ENCODE measurements at regions not wholly inside any gene's neighbourhood (a gene's known extent, or its start where the extent isn't known, plus 50 kb on each side); places are given as distances from the start of the nearest gene placed in this dataset.

GRCh38 chr1:2917284-2917683 is 104.0 kb upstream of the ACTRT2 start:
- Histone ChIP-seq H3K79me2 (ENCODE audit: insufficient read depth, low read depth, low read length) (no peaks in the 10 kb centered on the region), H3K9me3 (ENCODE audit: low read length) (no peaks in the 10 kb centered on the region), H4K20me1 (ENCODE audit: insufficient read depth, low read length) (no peaks in the 10 kb centered on the region), H3K4me1 (ENCODE audit: insufficient read depth, low read length, poor library complexity, severe bottlenecking) (no peaks in the 10 kb centered on the region), H3K36me3 (ENCODE audit: insufficient read depth, low read length) (no peaks in the 10 kb centered on the region), H3K4me2 (ENCODE audit: low read length) (no peak overlapping the region), H3K9me2 (ENCODE audit: insufficient read depth, low read length) (no peaks in the 10 kb centered on the region), H3K4me3 (ENCODE audit: low read depth, low read length, poor library complexity, severe bottlenecking) (no peak overlapping the region), H3K27ac (ENCODE audit: low read depth, low read length, poor library complexity, severe bottlenecking) (no peak overlapping the region), H2AFZ (ENCODE audit: low read length) (no peak overlapping the region)
- POLR2A ChIA-PET: no interaction called here
- intact Hi-C loops (cut with micrococcal nuclease; ENCODE audit: unreplicated experiment): no loop called here
- no TSS peak for BruUV-seq (replicated peaks)
- CTCF ChIA-PET (ENCODE audit: unreplicated experiment): no interaction called here
- DNase-seq (ENCODE audit: low spot score): no peak
- TF ChIP-seq, protein P1, sequence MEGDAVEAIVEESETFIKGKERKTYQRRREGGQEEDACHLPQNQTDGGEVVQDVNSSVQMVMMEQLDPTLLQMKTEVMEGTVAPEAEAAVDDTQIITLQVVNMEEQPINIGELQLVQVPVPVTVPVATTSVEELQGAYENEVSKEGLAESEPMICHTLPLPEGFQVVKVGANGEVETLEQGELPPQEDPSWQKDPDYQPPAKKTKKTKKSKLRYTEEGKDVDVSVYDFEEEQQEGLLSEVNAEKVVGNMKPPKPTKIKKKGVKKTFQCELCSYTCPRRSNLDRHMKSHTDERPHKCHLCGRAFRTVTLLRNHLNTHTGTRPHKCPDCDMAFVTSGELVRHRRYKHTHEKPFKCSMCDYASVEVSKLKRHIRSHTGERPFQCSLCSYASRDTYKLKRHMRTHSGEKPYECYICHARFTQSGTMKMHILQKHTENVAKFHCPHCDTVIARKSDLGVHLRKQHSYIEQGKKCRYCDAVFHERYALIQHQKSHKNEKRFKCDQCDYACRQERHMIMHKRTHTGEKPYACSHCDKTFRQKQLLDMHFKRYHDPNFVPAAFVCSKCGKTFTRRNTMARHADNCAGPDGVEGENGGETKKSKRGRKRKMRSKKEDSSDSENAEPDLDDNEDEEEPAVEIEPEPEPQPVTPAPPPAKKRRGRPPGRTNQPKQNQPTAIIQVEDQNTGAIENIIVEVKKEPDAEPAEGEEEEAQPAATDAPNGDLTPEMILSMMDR (conservative IDR thresholded peaks at IDR 0.05; ENCODE audit: low read length): no peak
- no peak for TF ChIP-seq EZH2phosphoT487 (IDR thresholded peaks at IDR 0.05; ENCODE audit: borderline replicate concordance, low read depth, low read length)

DNA sequence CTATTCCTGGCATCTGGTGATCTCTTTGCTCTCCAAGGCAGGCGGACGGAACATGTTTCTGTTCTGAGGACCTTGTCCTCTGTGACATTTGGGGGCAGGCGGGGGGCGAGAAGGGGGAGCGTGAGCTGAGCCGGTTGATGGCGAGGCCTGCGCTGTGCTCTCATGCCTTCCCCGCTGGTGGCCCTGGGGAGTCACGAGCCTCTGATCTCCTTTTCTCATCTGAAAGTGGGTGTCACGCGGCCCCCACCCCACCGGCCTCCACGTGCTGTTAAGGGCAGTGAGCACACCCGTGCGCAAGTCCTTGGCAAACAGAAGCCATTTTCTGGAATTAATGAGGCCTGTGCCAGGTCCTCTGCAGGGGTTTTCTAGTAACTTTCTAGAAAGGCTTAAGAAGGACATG is 102.8 kb upstream of the ACTRT2 start:
- no peaks in the 10 kb centered on the region for H3K9me2 ChIP-seq (ENCODE audit: insufficient read depth, low read length)
- H3K9me3 ChIP-seq (ENCODE audit: low read length): no peaks in the 10 kb centered on the region
- POLR2A ChIA-PET: no interaction called here
- H3K27ac ChIP-seq (ENCODE audit: low read depth, low read length, poor library complexity, severe bottlenecking): no peak overlapping the region
- no peak for TF ChIP-seq EZH2phosphoT487 (IDR thresholded peaks at IDR 0.05; ENCODE audit: borderline replicate concordance, low read depth, low read length)
- TF ChIP-seq, protein P1 (conservative IDR thresholded peaks at IDR 0.05; ENCODE audit: low read length): no peak
- no peak overlapping the region for H3K4me2 ChIP-seq (ENCODE audit: low read length)
- no peaks in the 10 kb centered on the region for H3K36me3 ChIP-seq (ENCODE audit: insufficient read depth, low read length)
- no peak overlapping the region for H3K4me3 ChIP-seq (ENCODE audit: low read depth, low read length, poor library complexity, severe bottlenecking)
- H4K20me1 ChIP-seq (ENCODE audit: insufficient read depth, low read length): no peaks in the 10 kb centered on the region
- CTCF ChIA-PET (ENCODE audit: unreplicated experiment): no interaction called here
- no peaks in the 10 kb centered on the region for H3K79me2 ChIP-seq (ENCODE audit: insufficient read depth, low read depth, low read length)
- intact Hi-C loops (cut with micrococcal nuclease; ENCODE audit: unreplicated experiment): no loop called here
- no peaks in the 10 kb centered on the region for H3K4me1 ChIP-seq (ENCODE audit: insufficient read depth, low read length, poor library complexity, severe bottlenecking)
- no peak overlapping the region for H2AFZ ChIP-seq (ENCODE audit: low read length)
- DNase-seq (ENCODE audit: low spot score): no peak
- no TSS peak for BruUV-seq (replicated peaks)

DNA sequence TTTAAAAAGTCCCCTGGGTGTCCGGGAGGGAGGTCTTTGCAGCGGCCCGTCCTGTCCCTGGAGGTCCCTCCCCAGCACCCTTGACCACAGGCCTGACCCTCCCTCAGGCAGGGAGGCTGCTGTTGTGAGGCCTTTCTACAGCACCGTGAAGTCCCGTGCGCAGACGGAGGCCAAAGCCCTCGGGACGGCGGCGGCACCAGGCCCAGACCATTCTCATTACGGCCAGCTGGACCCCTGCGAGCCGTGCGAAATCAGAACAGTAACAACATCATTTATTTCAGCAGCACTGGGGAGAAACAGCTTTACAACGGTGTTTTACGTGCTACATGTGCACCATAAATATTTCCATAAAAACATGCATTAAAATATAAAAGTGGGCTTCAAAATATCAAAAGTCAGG is 101.4 kb upstream of the ACTRT2 start:
- no peak for DNase-seq (ENCODE audit: low spot score)
- no peak for TF ChIP-seq EZH2phosphoT487 (IDR thresholded peaks at IDR 0.05; ENCODE audit: borderline replicate concordance, low read depth, low read length)
- TF ChIP-seq, protein P1 (conservative IDR thresholded peaks at IDR 0.05; ENCODE audit: low read length): no peak
- Histone ChIP-seq H3K9me3 (ENCODE audit: low read length) (no peaks in the 10 kb centered on the region), H3K4me1 (ENCODE audit: insufficient read depth, low read length, poor library complexity, severe bottlenecking) (no peaks in the 10 kb centered on the region), H3K9me2 (ENCODE audit: insufficient read depth, low read length) (no peaks in the 10 kb centered on the region), H3K36me3 (ENCODE audit: insufficient read depth, low read length) (no peaks in the 10 kb centered on the region), H3K4me2 (ENCODE audit: low read length) (no peak overlapping the region), H4K20me1 (ENCODE audit: insufficient read depth, low read length) (no peaks in the 10 kb centered on the region), H3K27ac (ENCODE audit: low read depth, low read length, poor library complexity, severe bottlenecking) (no peak overlapping the region), H3K79me2 (ENCODE audit: insufficient read depth, low read depth, low read length) (no peaks in the 10 kb centered on the region), H2AFZ (ENCODE audit: low read length) (no peak overlapping the region), H3K4me3 (ENCODE audit: low read depth, low read length, poor library complexity, severe bottlenecking) (no peak overlapping the region)
- intact Hi-C loops (cut with micrococcal nuclease; ENCODE audit: unreplicated experiment): no loop called here
- POLR2A ChIA-PET: no interaction called here
- CTCF ChIA-PET (ENCODE audit: unreplicated experiment): no interaction called here
- BruUV-seq (replicated peaks): no TSS peak
